NCI-H1694 (cell line): ENCODE measurements at regions not wholly inside any gene's neighbourhood (a gene's known extent, or its start where the extent isn't known, plus 50 kb on each side); places are given as distances from the start of the nearest gene placed in this dataset.

ENCODE experiments used
- DNase-seq: peaks from one replicate; lab custom pipeline; 2025; lab: John Stamatoyannopoulos, UW

DNA sequence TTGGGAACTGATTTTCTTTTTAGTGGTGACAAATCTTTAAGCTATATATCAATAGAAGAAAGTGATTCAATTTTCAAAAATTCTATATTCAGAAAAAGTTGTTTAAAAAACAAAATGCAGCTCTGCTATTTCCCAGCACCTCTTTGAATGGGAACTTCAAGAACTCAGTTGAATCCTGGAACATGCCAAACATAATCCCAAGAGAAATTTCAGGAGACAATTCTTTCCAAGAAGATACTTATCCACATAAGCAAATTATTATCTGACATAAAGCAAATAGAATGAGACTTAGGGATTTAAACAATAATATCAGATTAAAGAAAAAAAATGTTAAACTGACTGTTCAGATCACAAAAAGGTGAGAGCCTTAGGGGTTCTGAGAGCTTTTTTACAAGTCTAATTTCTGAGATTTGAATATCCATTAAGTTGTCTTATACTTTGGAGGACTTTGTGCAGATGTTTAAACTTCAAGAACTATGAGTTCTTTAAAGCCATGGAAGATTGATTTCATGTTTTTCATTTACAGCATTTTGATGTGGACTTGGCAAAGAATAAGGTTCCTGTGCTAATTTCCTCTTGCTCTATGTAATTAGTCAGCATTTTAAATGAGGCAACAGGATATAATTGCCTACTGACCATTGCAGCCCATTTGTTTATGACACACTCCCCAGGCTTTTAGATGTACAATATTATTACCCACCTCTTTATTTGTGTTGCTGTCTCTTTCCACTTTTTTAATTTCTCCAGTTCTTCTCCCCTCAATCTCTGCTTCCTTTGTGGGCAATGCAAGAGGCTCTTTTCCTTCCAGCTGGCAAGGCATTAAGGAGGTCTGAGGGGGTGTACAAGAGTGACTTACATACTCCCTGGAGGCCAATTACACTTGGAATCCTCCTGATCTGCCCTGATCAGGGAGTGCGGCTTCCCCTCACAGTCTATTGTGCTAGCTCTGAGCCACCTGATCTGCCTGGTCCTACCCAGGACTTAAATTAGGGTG, 419.1 kb downstream of the NR2F1-AS1 start:
- no peak for DNase-seq

GRCh38 chr5:93158841-93159240, 422.2 kb downstream of the NR2F1-AS1 start:
- no peak for DNase-seq

DNA sequence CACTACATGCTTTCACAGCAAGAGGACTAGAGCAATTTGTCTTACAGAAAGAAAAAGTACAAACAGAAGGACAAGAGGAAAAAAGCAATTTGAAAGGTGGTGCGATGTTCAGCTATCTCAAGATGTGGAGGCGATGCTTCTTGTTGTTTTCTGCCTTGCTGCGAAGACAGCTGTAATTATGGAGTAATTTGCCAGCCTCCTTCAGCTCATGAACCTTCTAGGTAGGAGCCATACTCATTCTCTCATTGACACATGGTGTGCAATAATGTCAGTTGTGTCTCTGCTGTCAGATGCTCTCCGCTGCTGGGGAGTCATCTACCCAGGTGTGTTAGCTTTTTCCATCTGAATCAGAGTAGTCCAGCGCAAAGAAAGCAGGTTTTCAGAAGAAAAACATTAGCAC, 424.5 kb downstream of the NR2F1-AS1 start:
- DNase-seq: no peak

GRCh38 chr5:93154535-93154934, 426.5 kb downstream of the NR2F1-AS1 start:
- no peak for DNase-seq

- DNase-seq: no peak
These were observed 427.6 kb downstream of the NR2F1-AS1 start for GRCh38 chr5:93153461-93153860.

GRCh38 chr5:93151896-93152295, 429.1 kb downstream of the NR2F1-AS1 start:
- DNase-seq: no peak

DNA sequence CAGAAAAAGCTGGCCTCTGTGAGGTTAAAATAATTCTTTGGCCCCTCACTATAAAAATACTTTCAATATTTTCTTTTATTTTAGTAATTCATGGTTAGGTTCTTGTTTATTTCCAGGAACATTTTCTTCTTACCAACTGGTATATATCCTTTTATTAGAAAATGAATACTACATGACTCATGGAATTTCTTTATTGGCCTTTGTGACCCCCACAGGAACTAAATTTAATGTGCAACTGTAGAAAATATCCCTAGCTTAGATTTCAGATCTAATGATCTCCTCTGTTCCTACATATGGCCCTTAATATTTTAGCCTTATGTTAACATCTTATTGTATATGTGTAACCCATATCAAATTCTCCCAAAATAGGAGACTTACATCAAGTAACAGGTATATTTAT, 429.9 kb downstream of the NR2F1-AS1 start:
- DNase-seq: no peak

GRCh38 chr5:93150311-93151012, 430.6 kb downstream of the NR2F1-AS1 start:
- DNase-seq: no peak

DNA sequence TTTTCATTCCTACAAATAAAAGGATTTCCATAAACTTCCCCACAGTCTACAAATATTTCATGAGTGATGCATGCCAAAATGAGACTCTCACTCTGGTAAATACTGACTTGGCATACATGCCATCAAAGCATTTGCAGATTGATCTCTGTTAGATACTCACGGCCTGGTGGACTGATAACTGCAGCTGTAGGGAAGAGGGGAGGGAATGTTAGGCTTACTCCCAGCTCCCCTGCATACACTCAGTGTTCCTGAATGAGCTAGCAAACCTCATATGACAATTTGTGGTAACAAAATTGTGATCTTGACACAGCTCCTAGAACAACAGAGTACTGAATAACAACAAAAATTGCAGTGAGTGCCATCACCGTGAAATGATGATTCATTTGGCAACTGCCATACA, 435.3 kb downstream of the NR2F1-AS1 start:
- DNase-seq: no peak

DNA sequence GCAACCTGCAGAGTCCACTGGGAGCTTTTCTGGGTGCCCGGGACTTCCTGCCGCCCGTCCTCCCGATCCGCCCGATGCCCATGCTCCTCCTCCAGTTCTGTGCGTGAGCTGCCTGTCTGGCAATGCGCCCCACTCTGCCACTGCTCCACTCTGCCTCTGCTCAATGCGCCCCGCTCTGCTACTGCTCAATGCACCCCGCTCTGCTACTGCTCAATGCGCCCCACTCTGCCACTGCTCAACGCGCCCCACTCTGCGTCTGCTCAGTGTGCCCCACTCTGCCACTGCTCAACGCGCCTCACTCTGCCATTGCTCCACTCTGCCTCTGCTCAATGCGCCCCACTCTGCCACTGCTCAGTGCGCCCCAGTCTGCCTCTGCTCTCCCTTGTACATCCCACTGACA, 436.0 kb downstream of the NR2F1-AS1 start:
- DNase-seq: no peak

DNA sequence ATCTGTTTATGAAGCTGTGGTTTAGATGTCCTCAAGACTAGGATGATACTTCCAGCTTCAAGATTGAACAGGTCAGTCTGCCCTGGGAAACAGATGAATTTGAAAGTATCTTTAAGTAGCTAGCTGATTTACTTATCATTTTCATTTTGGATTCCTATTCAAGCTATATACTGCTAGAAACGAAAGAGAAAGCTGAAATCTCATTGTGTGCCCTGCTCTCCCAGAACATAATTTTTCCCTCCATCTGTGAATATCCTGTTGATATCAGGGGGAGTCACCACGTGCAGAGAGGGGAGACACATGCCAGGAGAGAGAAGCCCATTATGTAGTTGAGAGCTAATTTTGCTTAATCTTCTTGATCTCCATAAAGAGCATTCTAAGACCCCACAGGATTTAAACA, 439.1 kb downstream of the NR2F1-AS1 start:
- no peak for DNase-seq

DNA sequence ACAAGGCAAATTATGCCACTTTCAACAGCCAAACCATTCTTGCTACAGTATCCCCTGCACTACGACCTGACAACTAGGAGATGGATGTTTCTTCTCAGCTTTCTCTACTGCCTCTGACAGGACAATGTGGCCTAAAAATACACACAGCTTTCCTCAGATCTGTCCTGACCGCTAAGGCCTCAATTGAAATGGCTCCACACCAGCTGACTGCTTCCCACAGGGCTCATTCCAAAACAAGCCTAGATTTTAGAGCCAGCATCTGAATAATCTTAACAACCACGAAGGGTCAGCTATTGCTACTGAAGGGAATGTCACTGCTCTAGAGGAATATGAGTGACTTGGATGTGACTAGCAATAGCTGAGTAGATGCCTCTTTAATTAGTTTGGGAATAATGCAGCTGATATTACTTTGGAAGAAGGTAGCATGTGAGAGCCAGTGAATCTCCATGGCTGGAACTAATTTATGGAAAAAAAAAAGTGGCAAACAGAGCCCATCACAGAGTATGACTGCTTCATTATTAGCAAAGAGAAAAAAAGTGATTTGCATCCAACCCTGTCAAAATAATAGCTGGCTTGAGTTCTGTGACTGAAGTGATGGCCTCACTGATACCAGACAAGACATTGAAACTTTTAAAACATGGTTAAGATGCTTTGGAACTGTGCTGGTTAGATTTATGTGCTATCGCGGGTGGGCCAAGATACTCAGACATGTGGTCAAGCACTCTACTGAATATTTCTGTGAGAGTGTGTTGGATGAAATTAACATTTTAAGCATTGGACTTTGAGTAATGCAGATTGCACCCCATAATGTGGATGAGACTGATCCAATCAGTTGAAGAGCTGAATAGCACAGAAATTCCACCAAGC, 450.2 kb downstream of the NR2F1-AS1 start:
- DNase-seq: no peak

- no peak for DNase-seq
These were observed 454.4 kb downstream of the NR2F1-AS1 start for GRCh38 chr5:93126634-93127033.

DNA sequence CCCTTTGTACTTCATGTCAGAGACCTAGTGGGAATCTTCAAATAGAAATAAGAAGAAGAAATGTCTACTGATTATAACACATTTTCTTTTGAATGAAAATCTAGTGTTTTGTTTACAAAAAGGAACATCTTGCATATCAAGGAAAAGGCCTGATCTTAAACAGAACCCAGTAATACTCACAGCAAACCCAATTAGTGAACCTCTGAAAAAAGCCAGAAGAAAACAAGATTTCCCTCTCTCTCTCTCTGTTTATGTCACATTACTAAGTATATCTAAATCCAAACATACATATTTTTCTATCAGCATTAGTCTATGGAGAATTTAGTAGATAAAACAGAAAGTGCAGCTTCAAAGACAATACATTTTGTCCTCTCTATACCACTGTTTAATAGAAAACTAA, 457.9 kb downstream of the NR2F1-AS1 start:
- no peak for DNase-seq

DNA sequence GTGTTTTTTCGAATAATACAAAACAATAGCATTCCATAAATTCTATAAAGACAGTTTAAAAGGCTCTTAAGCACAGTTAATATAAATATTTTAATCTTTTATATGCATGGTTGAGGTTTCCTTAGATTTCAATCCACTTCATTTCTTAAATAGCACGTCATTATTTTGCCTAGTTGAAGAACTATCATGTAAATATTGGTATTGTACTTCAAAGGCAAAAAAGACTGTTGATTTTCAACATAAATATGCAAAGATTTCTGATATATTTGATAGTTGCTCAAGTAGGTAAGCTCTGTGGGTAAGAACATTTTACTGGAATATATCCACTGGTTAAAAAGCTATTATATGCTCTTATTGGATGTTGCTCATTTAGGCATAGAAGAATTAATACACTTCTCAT, 458.6 kb downstream of the NR2F1-AS1 start:
- no peak for DNase-seq

DNA sequence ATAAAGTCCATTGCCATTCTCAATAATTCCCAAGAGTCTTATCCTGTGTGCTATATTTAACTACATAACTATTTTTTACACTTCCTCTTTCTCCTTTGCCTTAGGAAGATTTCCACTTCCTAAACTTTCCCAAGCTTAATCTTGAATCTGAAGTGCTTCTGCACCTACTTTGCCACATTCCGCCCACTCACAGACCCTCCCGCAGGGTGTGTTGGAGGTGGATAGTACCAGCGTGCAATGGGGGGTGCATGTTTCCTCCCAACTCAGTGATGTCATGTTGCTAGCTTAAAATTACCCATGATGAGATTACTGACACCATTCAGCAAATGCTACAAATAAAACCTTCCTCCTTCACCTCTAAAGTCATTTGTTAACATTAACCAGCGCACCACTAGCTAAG, 460.2 kb downstream of the NR2F1-AS1 start:
- no peak for DNase-seq

GRCh38 chr5:93120051-93120450, 461.0 kb downstream of the NR2F1-AS1 start:
- DNase-seq: no peak

- no peak for DNase-seq
These were observed 463.1 kb downstream of the NR2F1-AS1 start for GRCh38 chr5:93117751-93118531.

DNA sequence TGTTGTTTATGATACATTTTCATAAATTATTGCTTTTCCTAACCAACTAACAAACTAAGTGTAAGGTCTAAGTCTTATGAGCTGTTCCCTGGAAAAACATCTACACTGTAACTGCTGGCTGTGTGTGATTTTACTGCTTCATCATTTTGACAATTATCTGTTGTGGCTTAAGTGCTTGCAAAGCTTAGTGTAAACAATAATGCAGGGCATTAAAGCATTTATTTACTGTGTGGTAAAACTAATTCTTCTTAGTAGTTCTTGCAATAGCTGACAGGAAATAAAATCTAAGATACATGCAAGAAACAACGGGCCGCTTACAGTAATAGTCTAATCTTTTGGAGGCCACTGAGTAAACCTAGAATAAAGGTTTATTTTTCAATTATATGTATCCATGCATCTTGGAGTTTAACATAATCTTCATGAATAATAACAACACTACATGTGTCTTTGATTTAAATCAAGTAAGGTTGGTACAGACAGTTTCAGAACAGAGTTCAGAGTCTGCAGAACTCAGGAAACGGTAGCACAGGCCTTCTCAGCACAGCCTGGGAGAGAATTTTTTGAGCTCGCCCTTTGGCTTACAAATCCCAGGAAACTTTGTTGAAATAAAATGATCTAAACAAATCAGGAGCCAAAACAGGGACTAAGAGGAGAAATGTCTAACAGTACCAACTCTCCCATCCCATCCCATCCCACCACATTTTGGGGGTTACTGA, 473.1 kb downstream of the NR2F1-AS1 start:
- DNase-seq: no peak

GRCh38 chr5:93107141-93107540, 473.9 kb downstream of the NR2F1-AS1 start:
- DNase-seq: no peak

DNA sequence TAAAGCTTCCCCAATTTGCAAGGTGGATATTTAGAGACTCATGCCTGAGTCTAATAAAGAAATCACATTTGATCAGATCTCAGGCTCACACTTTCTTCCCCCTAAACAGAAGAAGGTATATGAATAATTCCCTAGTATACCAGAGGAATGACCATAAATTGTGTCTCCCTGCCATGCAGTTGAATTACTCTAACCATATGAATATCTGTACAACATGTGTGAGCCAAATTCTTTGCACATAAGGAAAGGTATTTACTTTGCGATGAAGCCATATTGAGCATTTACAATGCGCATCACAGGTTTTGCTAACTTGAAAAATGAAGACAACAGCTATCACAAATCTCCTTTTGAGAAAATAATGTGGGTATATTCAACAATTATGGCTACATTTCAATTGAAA, 479.4 kb downstream of the NR2F1-AS1 start:
- no peak for DNase-seq
